Mesenchymal stem cell (in vitro differentiated cells and primary cell): ENCODE measurements at regions not wholly inside any gene's neighbourhood (a gene's known extent, or its start where the extent isn't known, plus 50 kb on each side); places are given as distances from the start of the nearest gene placed in this dataset.

Experiments
- DNase-seq: peaks from one replicate; pipeline ENCODE4 v3.0.0-alpha.2; 2013
- H2AFZ ChIP-seq: one replicate; pipeline ENCODE4 v1.6.1; 2013; ENCODE audit warnings: low read depth, mild to moderate bottlenecking, control low read depth, inconsistent platforms, low read length, moderate library complexity
- H2AK5ac ChIP-seq: 2 replicates; pipeline ENCODE4 v1.6.1; 2013; ENCODE audit warnings: low read length, moderate library complexity, mild to moderate bottlenecking, inconsistent platforms; ENCODE audit not compliant: severe bottlenecking
- H2BK120ac ChIP-seq: one replicate; pipeline ENCODE4 v1.6.1; 2013; ENCODE audit warnings: low read depth, mild to moderate bottlenecking, inconsistent platforms, low read length, moderate library complexity
- H2BK12ac ChIP-seq, 2 experiments: one replicate each; pipeline ENCODE4 v1.6.1; 2013; ENCODE audit warnings: inconsistent platforms in 2 of 2, low read length in 2 of 2, mild to moderate bottlenecking in 2 of 2, moderate library complexity in 2 of 2, control low read depth in 1 of 2
- H2BK15ac ChIP-seq: one replicate; pipeline ENCODE4 v1.6.1; 2013; ENCODE audit warnings: mild to moderate bottlenecking, low read depth, inconsistent platforms; ENCODE audit not compliant: poor library complexity, severe bottlenecking
- H2BK5ac ChIP-seq: 2 replicates; pipeline ENCODE4 v1.6.1; 2013; ENCODE audit warnings: low read depth, mild to moderate bottlenecking, low read length, control low read depth, inconsistent platforms; ENCODE audit not compliant: poor library complexity, severe bottlenecking
- H3K14ac ChIP-seq, 2 experiments: one replicate each; pipeline ENCODE4 v1.6.1; 2013; ENCODE audit warnings: inconsistent platforms in 2 of 2, low read length in 2 of 2, control low read depth in 1 of 2, mild to moderate bottlenecking in 1 of 2, moderate library complexity in 1 of 2
- H3K18ac ChIP-seq, 2 experiments: one replicate each; pipeline ENCODE4 v1.6.1; 2013; ENCODE audit warnings: inconsistent platforms in 2 of 2, low read length in 2 of 2, control low read depth in 1 of 2, low read depth in 1 of 2, mild to moderate bottlenecking in 1 of 2
- H3K23ac ChIP-seq, 2 experiments: one replicate each; pipeline ENCODE4 v1.6.1; 2013; ENCODE audit warnings: inconsistent platforms in 2 of 2, low read length in 2 of 2, mild to moderate bottlenecking in 2 of 2, moderate library complexity in 2 of 2, control low read depth in 1 of 2
- H3K27ac ChIP-seq: 2 replicates; pipeline ENCODE4 v1.5.1; 2013; ENCODE audit warnings: mild to moderate bottlenecking, moderate library complexity, low read length, control low read depth, inconsistent platforms; ENCODE audit not compliant: poor library complexity, severe bottlenecking
- H3K27me3 ChIP-seq, 2 experiments: 2 replicates each; pipeline versions ENCODE4 v1.6.1 to v1.7.0; 2013; ENCODE audit warnings: low read length in 2 of 2, mild to moderate bottlenecking in 2 of 2, moderate library complexity in 2 of 2, control low read depth in 1 of 2, inconsistent platforms in 1 of 2; ENCODE audit not compliant: control insufficient read depth in 1 of 2, insufficient read depth in 1 of 2
- H3K36me3 ChIP-seq, 2 experiments: 2 replicates each; pipeline versions ENCODE4 v1.6.1 to v1.7.0; 2013; ENCODE audit warnings: low read length in 2 of 2, control low read depth in 1 of 2, inconsistent platforms in 1 of 2, low read depth in 1 of 2, mild to moderate bottlenecking in 1 of 2; ENCODE audit not compliant: insufficient read depth in 2 of 2, control insufficient read depth in 1 of 2
- H3K4ac ChIP-seq, 2 experiments: one replicate each; pipeline ENCODE4 v1.6.1; 2013; ENCODE audit warnings: inconsistent platforms in 2 of 2, low read length in 2 of 2, mild to moderate bottlenecking in 2 of 2, moderate library complexity in 2 of 2, control low read depth in 1 of 2, low read depth in 1 of 2
- H3K4me1 ChIP-seq: 2 replicates; pipeline ENCODE4 v1.6.1; 2013; ENCODE audit warnings: low read depth, low read length, control low read depth; ENCODE audit not compliant: control insufficient read depth, insufficient read depth
- H3K4me2 ChIP-seq: 2 replicates; pipeline ENCODE4 v1.6.1; 2013; ENCODE audit warnings: low read length, mild to moderate bottlenecking, inconsistent platforms; ENCODE audit not compliant: poor library complexity, severe bottlenecking
- H3K4me3 ChIP-seq, 2 experiments: 2 replicates each; pipeline versions ENCODE4 v1.5.1 to v1.7.0; 2013; ENCODE audit warnings: low read length in 2 of 2, mild to moderate bottlenecking in 2 of 2, control low read depth in 1 of 2, low read depth in 1 of 2; ENCODE audit not compliant: insufficient read depth in 1 of 2
- H3K79me1 ChIP-seq: replicated peaks from 2 replicates; pipeline ENCODE4 v1.6.1; 2013; ENCODE audit warnings: mild to moderate bottlenecking, control low read depth, low read length, inconsistent platforms; ENCODE audit not compliant: poor library complexity, severe bottlenecking
- H3K9ac ChIP-seq: 2 replicates; pipeline ENCODE4 v1.7.0; 2013; ENCODE audit warnings: mild to moderate bottlenecking, low read length, moderate library complexity
- H3K9me3 ChIP-seq: 2 replicates; pipeline ENCODE4 v1.7.0; 2013; ENCODE audit warnings: mild to moderate bottlenecking, low read length; ENCODE audit not compliant: control insufficient read depth
- H4K8ac ChIP-seq: one replicate; pipeline ENCODE4 v1.6.1; 2013; ENCODE audit warnings: inconsistent platforms, mild to moderate bottlenecking, low read length, moderate library complexity
- H4K91ac ChIP-seq: one replicate; pipeline ENCODE4 v1.6.1; 2013; ENCODE audit warnings: mild to moderate bottlenecking, low read length, inconsistent platforms
- WGBS: methylation state at CpG from one replicate; pipeline ENCODE4 v1.1.7; 2013; ENCODE audit warnings: mixed read lengths; 5-methylcytosine and 5-hydroxymethylcytosine counted together

DNA sequence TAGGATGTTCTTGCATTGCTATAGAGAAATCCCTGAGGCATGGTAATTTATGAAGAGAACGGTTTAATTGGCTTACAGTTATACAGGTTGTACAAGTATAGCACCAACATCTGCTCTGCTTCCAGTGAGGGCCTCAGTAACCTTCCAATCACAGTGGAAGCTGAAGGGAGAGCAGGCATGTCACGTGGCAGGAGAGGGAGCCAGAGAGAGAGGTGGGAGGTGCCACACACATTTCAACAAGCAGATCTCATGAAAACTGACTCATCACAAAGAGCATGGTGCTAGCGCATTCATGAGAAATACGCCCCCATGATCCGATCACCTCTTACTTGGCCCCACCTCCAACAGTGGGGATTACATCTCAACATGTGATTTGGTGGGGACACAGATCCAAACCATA lies 871.2 kb downstream of the TFAP2A start:
- H3K23ac ChIP-seq, result no peak overlapping the region
- H3K9me3 ChIP-seq, result no peaks in the 10 kb centered on the region
- no peak overlapping the region for H2BK120ac ChIP-seq
- H2AK5ac ChIP-seq, result no peak overlapping the region
- DNase-seq, result no peak
- no peak overlapping the region for H2AFZ ChIP-seq
- no peak overlapping the region for H3K18ac ChIP-seq
- 79% methylated on average over 5 of the region's 5 CpGs for WGBS
- H3K36me3 ChIP-seq, result no peaks in the 10 kb centered on the region
- no peak overlapping the region for H3K4ac ChIP-seq
- no peak overlapping the region for H3K4me3 ChIP-seq
- H3K14ac ChIP-seq, result no peak overlapping the region
- H2BK12ac ChIP-seq, result no peak overlapping the region
- no peak overlapping the region for H4K8ac ChIP-seq
- H2BK15ac ChIP-seq, result no peak overlapping the region
- H3K4me2 ChIP-seq, result no peak overlapping the region
- no peak overlapping the region for H2BK5ac ChIP-seq
- H3K27me3 ChIP-seq, result no peaks in the 10 kb centered on the region
- H4K91ac ChIP-seq, result peak overlapping the region; percentile 35
- no peak overlapping the region for H3K27ac ChIP-seq
- H3K9ac ChIP-seq, result no peak overlapping the region
- no peaks in the 10 kb centered on the region for H3K79me1 ChIP-seq
- no peaks in the 10 kb centered on the region for H3K4me1 ChIP-seq

GRCh38 chr6:9540534-9541126 lies 874.2 kb downstream of the TFAP2A start:
- Histone ChIP-seq H4K91ac (no peak overlapping the region), H3K79me1 (no peaks in the 10 kb centered on the region), H3K14ac (no peak overlapping the region), H3K9ac (no peak overlapping the region), H2AFZ (no peak overlapping the region), H3K27me3 (no peaks in the 10 kb centered on the region), H3K4me1 (peaks cover 2% of the 10 kb centered on the region), H3K27ac (no peak overlapping the region), H3K36me3 (no peaks in the 10 kb centered on the region), H3K4ac (no peak overlapping the region), H2AK5ac (no peak overlapping the region), H2BK12ac (no peak overlapping the region), H3K18ac (no peak overlapping the region), H3K4me3 (no peak overlapping the region), H3K4me2 (no peak overlapping the region), H4K8ac (no peak overlapping the region), H2BK15ac (no peak overlapping the region), H3K23ac (no peak overlapping the region), H2BK120ac (no peak overlapping the region), H3K9me3 (no peaks in the 10 kb centered on the region), H2BK5ac (no peak overlapping the region)
- DNase-seq, result peak; percentile 52
- 54% methylated on average over 2 of the region's 2 CpGs for WGBS

DNA sequence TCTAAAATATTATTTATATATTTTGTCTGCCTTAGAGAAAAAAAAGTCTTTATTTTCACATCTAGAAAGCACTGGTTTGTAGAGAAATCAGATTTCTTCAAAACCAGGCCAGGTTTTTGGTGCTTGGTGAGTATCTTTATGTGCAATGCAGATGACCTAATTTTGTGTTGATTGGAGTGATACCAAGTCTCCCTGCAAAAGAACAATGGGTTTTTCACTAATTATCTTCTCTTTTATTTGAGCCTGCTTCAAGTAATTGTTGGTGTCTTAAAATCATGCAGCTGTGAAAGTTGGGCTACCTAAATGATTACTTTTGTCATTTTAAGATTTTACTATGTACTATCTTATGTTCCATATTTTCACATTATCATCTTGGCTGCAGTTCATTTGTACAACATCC lies 874.7 kb downstream of the TFAP2A start:
- Histone ChIP-seq H3K14ac (no peak overlapping the region), H2BK120ac (no peak overlapping the region), H2AK5ac (no peak overlapping the region), H3K27me3 (no peaks in the 10 kb centered on the region), H3K4me1 (peaks cover 2% of the 10 kb centered on the region), H3K4me3 (no peak overlapping the region), H4K91ac (no peak overlapping the region), H3K36me3 (no peaks in the 10 kb centered on the region), H3K4me2 (no peak overlapping the region), H4K8ac (no peak overlapping the region), H2AFZ (no peak overlapping the region), H3K79me1 (no peaks in the 10 kb centered on the region), H3K18ac (no peak overlapping the region), H3K9me3 (no peaks in the 10 kb centered on the region), H2BK15ac (no peak overlapping the region), H3K23ac (no peak overlapping the region), H3K27ac (no peak overlapping the region), H3K4ac (no peak overlapping the region), H3K9ac (no peak overlapping the region), H2BK5ac (no peak overlapping the region), H2BK12ac (no peak overlapping the region)
- DNase-seq, result no peak

- Histone ChIP-seq H4K91ac (no peak overlapping the region), H3K14ac (no peak overlapping the region), H3K36me3 (no peaks in the 10 kb centered on the region), H3K4me2 (no peak overlapping the region), H2BK120ac (no peak overlapping the region), H3K27me3 (no peaks in the 10 kb centered on the region), H3K4me3 (no peak overlapping the region), H3K4me1 (peaks cover 2% of the 10 kb centered on the region), H4K8ac (no peak overlapping the region), H3K27ac (peak overlapping the region; percentile 90), H3K79me1 (no peaks in the 10 kb centered on the region), H2AK5ac (no peak overlapping the region), H3K18ac (no peak overlapping the region), H3K23ac (no peak overlapping the region), H2BK12ac (no peak overlapping the region), H3K9me3 (no peaks in the 10 kb centered on the region), H2BK5ac (no peak overlapping the region), H2BK15ac (no peak overlapping the region), H2AFZ (no peak overlapping the region), H3K9ac (no peak overlapping the region), H3K4ac (no peak overlapping the region)
- no peak for DNase-seq
- 95% methylated on average over 4 of the region's 4 CpGs for WGBS
Observed at GRCh38 chr6:9539231-9539755, 875.6 kb downstream of the TFAP2A start.
